Transverse colon (tissue), 4 donors: ENCODE measurements at regions not wholly inside any gene's neighbourhood (a gene's known extent, or its start where the extent isn't known, plus 50 kb on each side); places are given as distances from the start of the nearest gene placed in this dataset.
"Not testable (repeated sequence)": the region's sequence is repeated elsewhere in the genome, so short reads cannot be mapped to it uniquely, and the experiment has no call there.

Experiments
- DNase-seq: peaks from one replicate; pipeline ENCODE4 v3.0.0-alpha.2; 2019
- H3K27ac ChIP-seq, 4 donors: fragments of 200-600 bp; sonication (generic); 2 replicates each; pipeline ENCODE4 v1.5.1; 2016 to 2018; ENCODE audit warnings: inconsistent platforms in 4 of 4
- H3K27me3 ChIP-seq: fragments of 200-600 bp; sonication (generic); 2 replicates; pipeline ENCODE4 v1.5.1; 2017; ENCODE audit warnings: inconsistent platforms
- H3K36me3 ChIP-seq, 4 donors: fragments of 200-600 bp; sonication (generic); 2 replicates each; pipeline ENCODE4 v1.5.1; 2017 to 2019; ENCODE audit warnings: inconsistent platforms in 4 of 4
- H3K4me1 ChIP-seq, 4 donors: fragments of 200-600 bp; sonication (generic); 2 replicates each; pipeline ENCODE4 v1.5.1; 2017 to 2020; ENCODE audit warnings: inconsistent platforms in 4 of 4
- H3K4me3 ChIP-seq, 4 donors: fragments of 200-600 bp; sonication (generic); 1 replicate in 1 of 4; 2 replicates in 3 of 4; pipeline versions ENCODE4 v1.5.1 to v1.6.1; 2017 to 2019; ENCODE audit warnings: inconsistent platforms in 4 of 4
- H3K9me3 ChIP-seq, 2 donors: fragments of 200-600 bp; sonication (generic); 2 replicates each; pipeline ENCODE4 v1.5.1; 2017 to 2019; ENCODE audit warnings: inconsistent platforms in 2 of 2
- EP300 ChIP-seq: sonication (generic); formaldehyde crosslinking; IDR thresholded peaks from one replicate; pipeline ENCODE4 v1.6.1; 2017; ENCODE audit warnings: antibody characterized with exemption, low read depth
- POLR2A ChIP-seq: fragments of 450-650 bp; IDR thresholded peaks from one replicate; pipeline ENCODE4 v1.6.1; 2016; ENCODE audit warnings: antibody characterized with exemption, mild to moderate bottlenecking, moderate library complexity
- POLR2AphosphoS5 ChIP-seq, 3 donors: sonication (generic); formaldehyde crosslinking; IDR thresholded peaks; one replicate each; pipeline ENCODE4 v1.6.1; 2016; ENCODE audit warnings: antibody characterized with exemption in 3 of 3
- WGBS, 2 donors: methylation state at CpG; one replicate each; pipeline ENCODE4 v1.1.5; 2018; ENCODE audit warnings: low coverage in 1 of 2; 5-methylcytosine and 5-hydroxymethylcytosine counted together
- in situ Hi-C, 4 donors: fragments of 200-750 bp; cut with MboI; loops; one replicate each; pipeline versions ENCODE4 v1.15.0 to v1.15.1; 2017; ENCODE audit warnings: low sequenced_read_pairs in 3 of 4, low pct_ligation_motif_present in 1 of 4, low pct_unique_long_range_greater_than_20kb in 1 of 4
- intact Hi-C: fragments of 100-400 bp; cut with DNase I; formaldehyde crosslinking; loops from one replicate; pipeline ENCODE4 v1.15.1; 2023; ENCODE audit warnings: low total_unique reads
- TF ChIP-seq, protein P1 (sequence below), 5 experiments: fragments of 200-600 bp in 3 of 5; fragments of 450-650 bp in 2 of 5; sonication (generic) in 3 of 5; IDR thresholded peaks; 1 replicate in 2 of 5; 2 replicates in 3 of 5; pipeline ENCODE4 v1.5.1; 2016 to 2017; ENCODE audit warnings: antibody characterized with exemption in 5 of 5, inconsistent platforms in 3 of 5, mild to moderate bottlenecking in 2 of 5, moderate library complexity in 1 of 5

DNA sequence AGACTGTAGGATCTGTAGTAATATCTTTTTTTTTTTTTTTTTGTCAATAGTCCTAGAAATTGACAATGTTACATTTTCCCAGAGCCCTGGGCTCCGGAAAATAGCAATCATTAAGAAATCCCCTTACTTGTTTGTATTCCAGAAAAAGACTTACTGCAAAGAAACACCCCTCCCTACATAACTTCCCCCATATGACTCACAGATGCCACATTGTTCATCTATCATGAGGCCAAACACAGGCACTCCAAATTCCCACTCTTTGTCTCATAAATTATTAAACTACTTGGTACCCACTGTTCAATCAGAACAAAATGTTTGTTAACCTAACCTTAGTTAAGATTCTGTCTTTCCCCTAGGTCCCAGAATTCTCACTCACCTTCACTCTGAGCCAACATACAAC, 53.5 kb downstream of the TEX51 start:
- Histone ChIP-seq H3K4me1 (peaks cover 0 to 5% (median 0%) of the 10 kb centered on the region in 4 donors), H3K27me3 (no peaks in the 10 kb centered on the region), H3K27ac (no peak overlapping the region), H3K9me3 (no peaks in the 10 kb centered on the region), H3K36me3 (no peaks in the 10 kb centered on the region), H3K4me3 (no peak overlapping the region)
- intact Hi-C loops, result no loop called here
- in situ Hi-C loops, result no loop called here
- no peak for DNase-seq
- 90 to 91% methylated on average over 1 of the region's 1 CpG for WGBS, 2 donors
- TF ChIP-seq POLR2AphosphoS5 (IDR thresholded peaks at IDR 0.05) (no peak), EP300 (no peak), POLR2A (no peak)
- TF ChIP-seq, protein P1, sequence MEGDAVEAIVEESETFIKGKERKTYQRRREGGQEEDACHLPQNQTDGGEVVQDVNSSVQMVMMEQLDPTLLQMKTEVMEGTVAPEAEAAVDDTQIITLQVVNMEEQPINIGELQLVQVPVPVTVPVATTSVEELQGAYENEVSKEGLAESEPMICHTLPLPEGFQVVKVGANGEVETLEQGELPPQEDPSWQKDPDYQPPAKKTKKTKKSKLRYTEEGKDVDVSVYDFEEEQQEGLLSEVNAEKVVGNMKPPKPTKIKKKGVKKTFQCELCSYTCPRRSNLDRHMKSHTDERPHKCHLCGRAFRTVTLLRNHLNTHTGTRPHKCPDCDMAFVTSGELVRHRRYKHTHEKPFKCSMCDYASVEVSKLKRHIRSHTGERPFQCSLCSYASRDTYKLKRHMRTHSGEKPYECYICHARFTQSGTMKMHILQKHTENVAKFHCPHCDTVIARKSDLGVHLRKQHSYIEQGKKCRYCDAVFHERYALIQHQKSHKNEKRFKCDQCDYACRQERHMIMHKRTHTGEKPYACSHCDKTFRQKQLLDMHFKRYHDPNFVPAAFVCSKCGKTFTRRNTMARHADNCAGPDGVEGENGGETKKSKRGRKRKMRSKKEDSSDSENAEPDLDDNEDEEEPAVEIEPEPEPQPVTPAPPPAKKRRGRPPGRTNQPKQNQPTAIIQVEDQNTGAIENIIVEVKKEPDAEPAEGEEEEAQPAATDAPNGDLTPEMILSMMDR (IDR thresholded peaks at IDR 0.05), result no peak

DNA sequence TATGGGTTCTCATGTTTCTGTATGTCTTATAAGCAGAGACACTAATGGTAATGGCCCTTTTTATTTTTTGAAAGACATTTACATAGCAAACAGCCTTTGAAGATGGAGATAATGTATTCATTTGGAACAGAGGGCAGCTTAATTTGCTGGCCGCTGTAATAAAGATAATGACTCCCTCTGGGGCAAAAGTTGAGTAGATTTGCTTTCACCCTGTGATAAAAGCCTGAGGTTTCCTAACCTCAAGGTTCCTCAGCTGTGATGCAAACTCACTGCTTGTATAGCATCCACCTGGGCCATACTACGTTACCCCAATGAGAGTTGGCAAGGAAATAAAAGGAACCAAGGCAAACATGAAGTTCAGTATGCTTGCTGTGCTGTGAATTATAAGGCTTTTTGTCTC, 54.8 kb downstream of the TEX51 start:
- no peak for DNase-seq

DNA sequence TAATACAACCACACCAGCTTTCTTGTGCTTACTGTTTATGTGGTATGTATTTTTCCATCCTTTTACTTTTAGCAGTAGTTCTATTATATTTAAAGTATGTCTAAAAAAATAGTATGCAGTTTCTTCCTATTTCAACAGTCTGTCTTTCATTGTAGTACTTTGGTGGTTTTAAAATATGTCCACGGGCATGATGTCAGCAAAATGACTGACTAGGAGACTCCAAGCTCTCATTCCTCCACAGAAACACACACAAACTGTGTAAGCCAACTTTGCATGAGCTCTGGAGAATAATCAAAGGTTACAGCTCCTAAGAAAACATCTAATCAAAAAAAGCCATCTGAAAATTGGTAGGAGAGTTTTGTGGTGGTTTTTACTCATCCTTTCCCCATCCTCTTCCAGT, 56.1 kb downstream of the TEX51 start:
- DNase-seq, result no peak
- H3K9me3 ChIP-seq, result no peaks in the 10 kb centered on the region
- H3K27ac ChIP-seq, result no peak overlapping the region
- TF ChIP-seq, protein P1 (IDR thresholded peaks at IDR 0.05), result no peak
- TF ChIP-seq POLR2A (no peak), EP300 (no peak), POLR2AphosphoS5 (IDR thresholded peaks at IDR 0.05) (no peak)
- peaks cover 0 to 5% (median 0%) of the 10 kb centered on the region in 4 donors for H3K4me1 ChIP-seq
- no peaks in the 10 kb centered on the region for H3K36me3 ChIP-seq
- in situ Hi-C loops, result no loop called here
- intact Hi-C loops, result no loop called here
- H3K4me3 ChIP-seq, result no peak overlapping the region
- H3K27me3 ChIP-seq, result no peaks in the 10 kb centered on the region
- 54 to 72% methylated on average over 1 of the region's 1 CpG for WGBS, 2 donors

More for the DNA sequence above, 54.8 kb downstream of the TEX51 start:
- no peaks in the 10 kb centered on the region for H3K36me3 ChIP-seq
- no peaks in the 10 kb centered on the region for H3K9me3 ChIP-seq
- H3K4me1 ChIP-seq, result peaks cover 0 to 5% (median 0%) of the 10 kb centered on the region in 4 donors
- no peak overlapping the region for H3K4me3 ChIP-seq
- in situ Hi-C loops, result no loop called here
- H3K27ac ChIP-seq, result no peak overlapping the region
- 44 to 51% methylated on average over 2 of the region's 2 CpGs for WGBS, 2 donors
- no peaks in the 10 kb centered on the region for H3K27me3 ChIP-seq
- intact Hi-C loops, result no loop called here
- TF ChIP-seq POLR2AphosphoS5 (IDR thresholded peaks at IDR 0.05), result no peak
- TF ChIP-seq POLR2A, result no peak
- TF ChIP-seq, protein P1 (IDR thresholded peaks at IDR 0.05), result no peak

DNA sequence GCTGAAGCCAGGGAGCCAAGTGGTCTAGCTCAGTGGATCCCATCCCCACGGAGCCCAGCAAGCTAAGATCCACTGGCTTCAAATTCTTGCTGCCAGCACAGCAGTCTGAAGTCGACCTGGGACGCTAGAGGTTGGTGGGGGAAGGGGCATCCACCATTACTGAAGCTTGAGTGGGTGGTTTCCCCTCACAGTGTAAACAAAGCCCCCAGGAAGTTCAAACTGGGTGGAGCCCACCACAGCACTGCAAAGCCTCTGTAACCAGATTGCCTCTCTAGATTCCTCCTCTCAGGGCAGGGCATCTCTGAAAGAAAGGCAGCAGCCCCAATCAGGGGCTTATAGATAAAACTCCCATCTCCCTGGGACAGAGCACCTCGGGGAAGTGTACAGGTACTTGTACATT, 58.1 kb downstream of the TEX51 start:
- DNase-seq, H3K27me3 ChIP-seq, H3K36me3 ChIP-seq, H3K27ac ChIP-seq, in situ Hi-C loops, H3K4me3 ChIP-seq, intact Hi-C loops, H3K9me3 ChIP-seq, H3K4me1 ChIP-seq: not testable (repeated sequence)
- 50 to 76% methylated on average over 1 to 4 of the region's 4 CpGs for WGBS, 2 donors

DNA sequence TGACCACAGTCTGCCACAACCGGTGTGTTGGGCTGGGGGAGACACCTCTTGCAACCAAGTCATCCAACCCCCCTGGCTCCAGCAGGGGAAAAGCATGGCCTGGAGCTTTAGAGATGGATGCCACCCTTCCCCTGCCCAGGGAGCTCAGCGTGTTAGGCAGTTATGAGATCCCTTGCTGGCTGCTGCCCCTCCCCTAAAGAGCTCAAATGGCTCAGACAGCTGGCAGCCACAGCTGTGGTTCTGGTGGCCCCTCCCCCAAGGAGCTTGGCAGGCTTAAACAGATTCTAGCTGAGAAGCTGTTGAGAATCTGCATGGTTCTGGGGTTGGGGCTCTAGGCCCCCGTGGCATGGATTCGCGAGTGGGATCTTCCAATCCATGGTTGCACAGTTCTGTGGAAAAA, 64.7 kb downstream of the TEX51 start:
- DNase-seq, result no peak
- in situ Hi-C loops, result no loop called here
- Histone ChIP-seq H3K4me3 (no peak overlapping the region), H3K4me1 (no peaks in the 10 kb centered on the region), H3K9me3 (no peaks in the 10 kb centered on the region), H3K27me3 (no peaks in the 10 kb centered on the region), H3K27ac (no peak overlapping the region), H3K36me3 (no peaks in the 10 kb centered on the region)
- TF ChIP-seq EP300, result no peak
- no peak for TF ChIP-seq POLR2AphosphoS5 (IDR thresholded peaks at IDR 0.05)
- TF ChIP-seq POLR2A, result no peak
- WGBS, 2 donors, result 81% methylated on average over 5 of the region's 5 CpGs; no CpG with 5 or more reads in 1 of the 2 donors
- intact Hi-C loops, result loop anchor here (2.0 kb wide), 1 partner anchor 19 kb away; no protein-coding TSS in a partner anchor
